Activated CD8-positive, alpha-beta T cell treated with anti-CD3 and anti-CD28 coated beads, Interleukin-2, amount 10 ng/mL, durations not matched to agents 7 days and 5 days (primary cell): ENCODE measurements at regions not wholly inside any gene's neighbourhood (a gene's known extent, or its start where the extent isn't known, plus 50 kb on each side); places are given as distances from the start of the nearest gene placed in this dataset.

ENCODE experiments used
- ATAC-seq: fragments of 150-1000 bp; cut with Tn5 transposase; one replicate; pipeline ENCODE4 v1.10.0; 2021; ENCODE audit warnings: moderate library complexity
- CTCF ChIA-PET: fragments of 350-600 bp; sonication (Branson Sonifier 250); formaldehyde crosslinking; loops from one replicate; lab custom pipeline; 2021; ENCODE audit warnings: antibody characterized with exemption; lab: Charles Lee
- POLR2A ChIA-PET: fragments of 350-600 bp; sonication (Branson Sonifier 250); formaldehyde crosslinking; loops from one replicate; lab custom pipeline; 2021; ENCODE audit warnings: antibody characterized with exemption; lab: Charles Lee
- DNase-seq: peaks from one replicate; pipeline ENCODE4 v3.0.0-alpha.2; 2020
- H3K27ac Mint-ChIP-seq: one replicate; pipeline ENCODE4 v1.8.0; 2021; ENCODE audit warnings: mild to moderate bottlenecking, mixed read lengths
- H3K27me3 Mint-ChIP-seq: one replicate; pipeline ENCODE4 v1.8.0; 2021; ENCODE audit warnings: low read depth, mixed read lengths
- H3K36me3 Mint-ChIP-seq: one replicate; pipeline ENCODE4 v1.8.0; 2021; ENCODE audit warnings: low read depth, mixed read lengths
- H3K4me1 Mint-ChIP-seq: one replicate; pipeline ENCODE4 v1.8.0; 2021; ENCODE audit warnings: low read depth, mixed read lengths
- H3K4me3 Mint-ChIP-seq: one replicate; pipeline ENCODE4 v1.8.0; 2021; ENCODE audit warnings: mild to moderate bottlenecking, mixed read lengths
- H3K9me3 Mint-ChIP-seq: one replicate; pipeline ENCODE4 v1.8.0; 2022; ENCODE audit warnings: mixed read lengths; ENCODE audit not compliant: insufficient read depth

- ATAC-seq: no peak
- CTCF ChIA-PET: no interaction called here
Measured at GRCh38 chr21:26388731-26389231, 184.3 kb downstream of the CYYR1 start.

GRCh38 chr21:26385721-26386120 is 187.4 kb downstream of the CYYR1 start:
- CTCF ChIA-PET: no interaction called here
- POLR2A ChIA-PET: no interaction called here
- DNase-seq (no peak), ATAC-seq (no peak)
- Mint-ChIP-seq H3K9me3 (no peaks in the 10 kb centered on the region), H3K36me3 (no peaks in the 10 kb centered on the region), H3K27ac (no peak overlapping the region), H3K4me3 (no peak overlapping the region), H3K4me1 (no peaks in the 10 kb centered on the region), H3K27me3 (no peaks in the 10 kb centered on the region)

More at GRCh38 chr21:26388731-26389231, 184.3 kb downstream of the CYYR1 start:
- H3K27me3 Mint-ChIP-seq: no peaks in the 10 kb centered on the region
- H3K36me3 Mint-ChIP-seq: no peaks in the 10 kb centered on the region
- no peak overlapping the region for H3K27ac Mint-ChIP-seq
- POLR2A ChIA-PET: no interaction called here
- no peak for DNase-seq
- no peaks in the 10 kb centered on the region for H3K4me1 Mint-ChIP-seq
- no peaks in the 10 kb centered on the region for H3K9me3 Mint-ChIP-seq
- no peak overlapping the region for H3K4me3 Mint-ChIP-seq

- H3K4me3 Mint-ChIP-seq: no peak overlapping the region
- no peaks in the 10 kb centered on the region for H3K27me3 Mint-ChIP-seq
- H3K4me1 Mint-ChIP-seq: no peaks in the 10 kb centered on the region
- H3K27ac Mint-ChIP-seq: no peak overlapping the region
- CTCF ChIA-PET: no interaction called here
- H3K9me3 Mint-ChIP-seq: peaks cover under 1% of the 10 kb centered on the region
- POLR2A ChIA-PET: no interaction called here
- ATAC-seq (no peak), DNase-seq (no peak)
- no peaks in the 10 kb centered on the region for H3K36me3 Mint-ChIP-seq
Measured at GRCh38 chr21:26379561-26379960, 193.5 kb downstream of the CYYR1 start.

- POLR2A ChIA-PET: no interaction called here
- Mint-ChIP-seq H3K27ac (no peak overlapping the region), H3K4me3 (no peak overlapping the region), H3K27me3 (no peaks in the 10 kb centered on the region), H3K36me3 (no peaks in the 10 kb centered on the region), H3K9me3 (peaks cover 7% of the 10 kb centered on the region), H3K4me1 (no peaks in the 10 kb centered on the region)
- DNase-seq: no peak
- no peak for ATAC-seq
- CTCF ChIA-PET: no interaction called here
Measured at GRCh38 chr21:26377111-26377694, 195.9 kb downstream of the CYYR1 start.

GRCh38 chr21:26374817-26375216 is 198.3 kb downstream of the CYYR1 start:
- Mint-ChIP-seq H3K27me3 (no peaks in the 10 kb centered on the region), H3K9me3 (peaks cover 7% of the 10 kb centered on the region), H3K27ac (no peak overlapping the region), H3K36me3 (no peaks in the 10 kb centered on the region), H3K4me1 (no peaks in the 10 kb centered on the region), H3K4me3 (no peak overlapping the region)
- ChIA-PET CTCF (no interaction called here), POLR2A (no interaction called here)
- DNase-seq: no peak
- no peak for ATAC-seq

GRCh38 chr21:26368591-26369320 is 198.2 kb upstream of the APP start:
- ChIA-PET POLR2A (no interaction called here), CTCF (no interaction called here)
- Mint-ChIP-seq H3K9me3 (no peaks in the 10 kb centered on the region), H3K4me1 (no peaks in the 10 kb centered on the region), H3K4me3 (no peak overlapping the region), H3K36me3 (no peaks in the 10 kb centered on the region), H3K27ac (no peak overlapping the region), H3K27me3 (no peaks in the 10 kb centered on the region)
- DNase-seq: no peak
- no peak for ATAC-seq

GRCh38 chr21:26366781-26367180 is 196.2 kb upstream of the APP start:
- no peaks in the 10 kb centered on the region for H3K27me3 Mint-ChIP-seq
- no peak overlapping the region for H3K4me3 Mint-ChIP-seq
- POLR2A ChIA-PET: no interaction called here
- ATAC-seq: no peak
- no peaks in the 10 kb centered on the region for H3K4me1 Mint-ChIP-seq
- no peaks in the 10 kb centered on the region for H3K36me3 Mint-ChIP-seq
- H3K9me3 Mint-ChIP-seq: no peaks in the 10 kb centered on the region
- no peak for DNase-seq
- no peak overlapping the region for H3K27ac Mint-ChIP-seq
- CTCF ChIA-PET: no interaction called here

- no peaks in the 10 kb centered on the region for H3K4me1 Mint-ChIP-seq
Measured at GRCh38 chr21:26365849-26366248, 195.3 kb upstream of the APP start.

GRCh38 chr21:26351661-26352060 is 181.1 kb upstream of the APP start:
- ChIA-PET CTCF (no interaction called here), POLR2A (no interaction called here)
- no peaks in the 10 kb centered on the region for H3K9me3 Mint-ChIP-seq
- H3K27me3 Mint-ChIP-seq: no peaks in the 10 kb centered on the region
- no peaks in the 10 kb centered on the region for H3K36me3 Mint-ChIP-seq
- H3K4me1 Mint-ChIP-seq: no peaks in the 10 kb centered on the region
- no peak overlapping the region for H3K27ac Mint-ChIP-seq
- no peak overlapping the region for H3K4me3 Mint-ChIP-seq
- DNase-seq (no peak), ATAC-seq (no peak)

More at GRCh38 chr21:26365849-26366248, 195.3 kb upstream of the APP start:
- no peak for ATAC-seq
- Mint-ChIP-seq H3K27ac (no peak overlapping the region), H3K27me3 (no peaks in the 10 kb centered on the region), H3K9me3 (no peaks in the 10 kb centered on the region), H3K36me3 (no peaks in the 10 kb centered on the region), H3K4me3 (no peak overlapping the region)
- CTCF ChIA-PET: no interaction called here
- POLR2A ChIA-PET: no interaction called here
- DNase-seq: no peak

- Mint-ChIP-seq H3K27me3 (no peaks in the 10 kb centered on the region), H3K36me3 (no peaks in the 10 kb centered on the region), H3K4me1 (no peaks in the 10 kb centered on the region), H3K4me3 (no peak overlapping the region), H3K27ac (no peak overlapping the region), H3K9me3 (no peaks in the 10 kb centered on the region)
- ATAC-seq: no peak
- POLR2A ChIA-PET: no interaction called here
- no peak for DNase-seq
- CTCF ChIA-PET: no interaction called here
Measured at GRCh38 chr21:26332867-26333266, 162.3 kb upstream of the APP start.

GRCh38 chr21:26331205-26331980 is 160.8 kb upstream of the APP start:
- DNase-seq (no peak), ATAC-seq (no peak)
- H3K36me3 Mint-ChIP-seq: no peaks in the 10 kb centered on the region
- POLR2A ChIA-PET: no interaction called here
- no peaks in the 10 kb centered on the region for H3K9me3 Mint-ChIP-seq
- H3K4me3 Mint-ChIP-seq: no peak overlapping the region
- H3K27me3 Mint-ChIP-seq: no peaks in the 10 kb centered on the region
- CTCF ChIA-PET: no interaction called here
- H3K4me1 Mint-ChIP-seq: no peaks in the 10 kb centered on the region
- no peak overlapping the region for H3K27ac Mint-ChIP-seq

GRCh38 chr21:26320596-26320995 is 150.0 kb upstream of the APP start:
- H3K4me1 Mint-ChIP-seq: no peaks in the 10 kb centered on the region
- ATAC-seq: no peak

More at GRCh38 chr21:26320596-26320995, 150.0 kb upstream of the APP start:
- no peak overlapping the region for H3K4me3 Mint-ChIP-seq
- CTCF ChIA-PET: no interaction called here
- H3K9me3 Mint-ChIP-seq: no peaks in the 10 kb centered on the region
- POLR2A ChIA-PET: no interaction called here
- no peaks in the 10 kb centered on the region for H3K27me3 Mint-ChIP-seq
- no peaks in the 10 kb centered on the region for H3K36me3 Mint-ChIP-seq
- H3K27ac Mint-ChIP-seq: no peak overlapping the region
- no peak for DNase-seq
